ENCODE measurements at regions not wholly inside any gene's neighbourhood (a gene's known extent, or its start where the extent isn't known, plus 50 kb on each side); places are given as distances from the start of the nearest gene placed in this dataset.

DNA sequence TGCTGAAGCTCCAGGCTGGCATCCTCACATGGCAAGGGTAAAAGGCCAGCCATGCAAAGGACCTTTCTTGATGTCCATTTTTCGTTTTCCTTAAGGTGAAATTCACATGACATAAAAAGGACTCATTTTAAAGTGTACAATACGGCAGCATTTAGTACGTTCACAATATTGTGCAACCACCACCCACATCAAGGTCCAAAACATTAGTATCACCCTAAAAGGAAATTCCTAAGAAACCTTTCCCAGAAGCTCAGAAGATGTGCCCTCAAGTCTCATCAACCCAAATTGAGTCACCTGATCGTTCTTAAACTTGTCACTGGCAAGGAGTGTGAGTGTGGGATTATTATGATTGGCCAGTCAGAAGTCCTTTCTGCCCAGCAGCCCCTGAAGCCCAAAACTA is 250.1 kb downstream of the TLE3 start:
- TF ChIP-seq, protein P1, sequence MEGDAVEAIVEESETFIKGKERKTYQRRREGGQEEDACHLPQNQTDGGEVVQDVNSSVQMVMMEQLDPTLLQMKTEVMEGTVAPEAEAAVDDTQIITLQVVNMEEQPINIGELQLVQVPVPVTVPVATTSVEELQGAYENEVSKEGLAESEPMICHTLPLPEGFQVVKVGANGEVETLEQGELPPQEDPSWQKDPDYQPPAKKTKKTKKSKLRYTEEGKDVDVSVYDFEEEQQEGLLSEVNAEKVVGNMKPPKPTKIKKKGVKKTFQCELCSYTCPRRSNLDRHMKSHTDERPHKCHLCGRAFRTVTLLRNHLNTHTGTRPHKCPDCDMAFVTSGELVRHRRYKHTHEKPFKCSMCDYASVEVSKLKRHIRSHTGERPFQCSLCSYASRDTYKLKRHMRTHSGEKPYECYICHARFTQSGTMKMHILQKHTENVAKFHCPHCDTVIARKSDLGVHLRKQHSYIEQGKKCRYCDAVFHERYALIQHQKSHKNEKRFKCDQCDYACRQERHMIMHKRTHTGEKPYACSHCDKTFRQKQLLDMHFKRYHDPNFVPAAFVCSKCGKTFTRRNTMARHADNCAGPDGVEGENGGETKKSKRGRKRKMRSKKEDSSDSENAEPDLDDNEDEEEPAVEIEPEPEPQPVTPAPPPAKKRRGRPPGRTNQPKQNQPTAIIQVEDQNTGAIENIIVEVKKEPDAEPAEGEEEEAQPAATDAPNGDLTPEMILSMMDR (optimal IDR thresholded peaks at IDR 0.05 in 1 of 3, IDR thresholded peaks at IDR 0.05 in 1 of 3, conservative IDR thresholded peaks at IDR 0.05 in 1 of 3; ENCODE audit: extremely low read depth in 1 of 3, insufficient read depth in 2 of 3, low read length in 3 of 3), result no peak
- no peak for TF ChIP-seq EZH2 (IDR thresholded peaks at IDR 0.05; ENCODE audit: low read length)

All from keratinocyte (primary cell).